ENCODE measurements at regions not wholly inside any gene's neighbourhood (a gene's known extent, or its start where the extent isn't known, plus 50 kb on each side); places are given as distances from the start of the nearest gene placed in this dataset.

GRCh38 chrX:96578781-96579180, 105.9 kb upstream of the DIAPH2 start:
- TF ChIP-seq, protein P1, sequence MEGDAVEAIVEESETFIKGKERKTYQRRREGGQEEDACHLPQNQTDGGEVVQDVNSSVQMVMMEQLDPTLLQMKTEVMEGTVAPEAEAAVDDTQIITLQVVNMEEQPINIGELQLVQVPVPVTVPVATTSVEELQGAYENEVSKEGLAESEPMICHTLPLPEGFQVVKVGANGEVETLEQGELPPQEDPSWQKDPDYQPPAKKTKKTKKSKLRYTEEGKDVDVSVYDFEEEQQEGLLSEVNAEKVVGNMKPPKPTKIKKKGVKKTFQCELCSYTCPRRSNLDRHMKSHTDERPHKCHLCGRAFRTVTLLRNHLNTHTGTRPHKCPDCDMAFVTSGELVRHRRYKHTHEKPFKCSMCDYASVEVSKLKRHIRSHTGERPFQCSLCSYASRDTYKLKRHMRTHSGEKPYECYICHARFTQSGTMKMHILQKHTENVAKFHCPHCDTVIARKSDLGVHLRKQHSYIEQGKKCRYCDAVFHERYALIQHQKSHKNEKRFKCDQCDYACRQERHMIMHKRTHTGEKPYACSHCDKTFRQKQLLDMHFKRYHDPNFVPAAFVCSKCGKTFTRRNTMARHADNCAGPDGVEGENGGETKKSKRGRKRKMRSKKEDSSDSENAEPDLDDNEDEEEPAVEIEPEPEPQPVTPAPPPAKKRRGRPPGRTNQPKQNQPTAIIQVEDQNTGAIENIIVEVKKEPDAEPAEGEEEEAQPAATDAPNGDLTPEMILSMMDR (IDR thresholded peaks at IDR 0.05): no peak
- no peak for TF ChIP-seq POLR2A (IDR thresholded peaks at IDR 0.05)
